ENCODE measurements at regions not wholly inside any gene's neighbourhood (a gene's known extent, or its start where the extent isn't known, plus 50 kb on each side); places are given as distances from the start of the nearest gene placed in this dataset.

DNA sequence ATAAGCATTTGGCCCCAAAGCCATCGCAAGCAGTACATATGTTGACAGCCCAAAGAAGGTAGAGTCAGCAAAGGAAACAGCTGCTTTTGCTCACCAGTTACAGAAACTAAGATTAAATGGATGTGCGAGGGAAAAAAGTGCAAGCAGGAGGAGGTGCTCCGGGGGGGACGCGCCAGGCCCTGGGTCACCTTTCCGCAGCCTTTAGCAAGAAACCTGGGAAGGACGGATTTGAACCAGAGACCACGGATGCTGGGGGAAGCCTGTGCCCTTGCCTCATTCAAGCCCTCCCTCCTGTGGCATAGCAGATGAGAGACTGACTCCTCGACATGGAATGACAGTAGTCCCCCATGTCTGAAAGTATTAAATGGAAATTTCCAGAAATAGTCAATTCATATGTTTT lies 405.6 kb upstream of the PRKCQ start:
- ChIA-PET CTCF (no interaction called here), POLR2A (no interaction called here)
- Histone ChIP-seq H4K20me1 (replicated peaks; ENCODE audit: control insufficient read depth, extremely low read depth, insufficient read depth, low read length) (no peaks in the 10 kb centered on the region), H3K4me2 (ENCODE audit: insufficient read depth, low read length) (no peak overlapping the region), H3K9me3 (replicated peaks; ENCODE audit: control insufficient read depth, insufficient read depth, low read length) (no peaks in the 10 kb centered on the region), H3K27ac (ENCODE audit: insufficient read depth, low read depth, low read length) (no peak overlapping the region), H3K27me3 (ENCODE audit: control insufficient read depth in 2 of 2, insufficient read depth in 2 of 2, low read length in 2 of 2) (no peaks in the 10 kb centered on the region), H2AFZ (ENCODE audit: low read depth, low read length) (no peak overlapping the region), H3K9me1 (replicated peaks; ENCODE audit: control insufficient read depth, extremely low read depth, insufficient read depth, low read length) (no peaks in the 10 kb centered on the region), H3K4me1 (ENCODE audit: control insufficient read depth, extremely low read depth, insufficient read depth, low read length) (no peaks in the 10 kb centered on the region), H3K36me3 (ENCODE audit: control insufficient read depth in 2 of 2, extremely low read depth in 1 of 2, insufficient read depth in 2 of 2, low read length in 2 of 2) (no peaks in the 10 kb centered on the region), H3K4me3 (replicated peaks in 1 of 3; ENCODE audit: insufficient read depth in 1 of 3, low read depth in 1 of 3, low read length in 3 of 3) (no peak overlapping the region), H3K79me2 (ENCODE audit: control insufficient read depth, insufficient read depth, low read length) (no peaks in the 10 kb centered on the region), H3K9ac (replicated peaks; ENCODE audit: extremely low read depth, insufficient read depth, low read length) (no peak overlapping the region)
- no TSS peak for BruUV-seq (replicated peaks)
- dilution Hi-C loops (cut with MboI; ENCODE audit: extremely low pct_ligation_motif_present, low sequenced_read_pairs), result no loop called here
- DNase-seq (ENCODE audit: low read depth, low spot score) (no peak), FAIRE-seq (no peak)
- intact Hi-C loops (cut with micrococcal nuclease), result no loop called here
- no peak for TF ChIP-seq CTCF (IDR thresholded peaks at IDR 0.05; ENCODE audit: extremely low read depth in 1 of 2, insufficient read depth in 1 of 2, low read depth in 1 of 2, low read length in 2 of 2)
- TF ChIP-seq EZH2 (IDR thresholded peaks at IDR 0.05; ENCODE audit: borderline replicate concordance, low read depth, low read length, severe bottlenecking), result no peak
- TF ChIP-seq POLR2AphosphoS5 (IDR thresholded peaks at IDR 0.05; ENCODE audit: insufficient read depth, low read depth, low read length), result no peak
- TF ChIP-seq MYC (IDR thresholded peaks at IDR 0.05; ENCODE audit: low read depth, low read length), result no peak
- no peak for TF ChIP-seq FOS (IDR thresholded peaks at IDR 0.05; ENCODE audit: borderline replicate concordance, insufficient read depth, low read length)
- TF ChIP-seq JUN (IDR thresholded peaks at IDR 0.05; ENCODE audit: borderline replicate concordance, insufficient read depth, insufficient read length, low read depth), result no peak
- TF ChIP-seq POLR2A (IDR thresholded peaks at IDR 0.05; ENCODE audit: low read depth, low read length), result no peak
- TF ChIP-seq, protein P1, sequence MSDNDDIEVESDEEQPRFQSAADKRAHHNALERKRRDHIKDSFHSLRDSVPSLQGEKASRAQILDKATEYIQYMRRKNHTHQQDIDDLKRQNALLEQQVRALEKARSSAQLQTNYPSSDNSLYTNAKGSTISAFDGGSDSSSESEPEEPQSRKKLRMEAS (IDR thresholded peaks at IDR 0.05; ENCODE audit: insufficient read depth, insufficient read length), result no peak
- TF ChIP-seq GATA2 (IDR thresholded peaks at IDR 0.05; ENCODE audit: insufficient read depth, insufficient read length, low read depth, low read length), result no peak
